ENCODE measurements at regions not wholly inside any gene's neighbourhood (a gene's known extent, or its start where the extent isn't known, plus 50 kb on each side); places are given as distances from the start of the nearest gene placed in this dataset.

DNA sequence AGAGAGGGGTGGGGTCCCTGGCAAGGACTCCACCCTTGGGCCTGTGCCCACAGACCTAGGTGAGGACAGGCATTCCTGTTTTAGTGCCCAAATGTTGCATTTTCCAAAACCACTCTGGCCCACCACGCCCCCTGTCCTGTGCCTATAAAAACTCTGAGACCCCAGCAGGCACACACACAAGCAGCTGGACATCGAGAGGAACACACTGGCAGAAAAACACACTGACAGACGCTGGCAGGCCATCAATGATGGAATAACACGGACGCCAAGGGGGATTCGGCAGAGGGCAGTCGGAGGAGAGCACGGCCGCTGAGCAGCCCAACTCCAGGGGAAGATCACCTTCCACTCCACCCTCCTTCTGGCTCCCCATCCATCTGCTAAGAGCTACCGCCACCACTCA, 386.9 kb upstream of the AUTS2 start:
- Histone ChIP-seq H3K27ac (ENCODE audit: low read depth in 1 of 2, low read length in 2 of 2) (no peak overlapping the region), H3K36me3 (ENCODE audit: control insufficient read depth in 4 of 4, insufficient read depth in 3 of 4, low read depth in 1 of 4, low read length in 3 of 4) (no peaks in the 10 kb centered on the region), H3K27me3 (ENCODE audit: control insufficient read depth in 4 of 4, insufficient read depth in 4 of 4, low read length in 3 of 4) (no peaks in the 10 kb centered on the region), H3K9me3 (ENCODE audit: control insufficient read depth in 4 of 4, low read length in 3 of 4) (no peaks in the 10 kb centered on the region), H3K4me3 (ENCODE audit: low read depth in 1 of 3, low read length in 3 of 3) (no peak overlapping the region), H3K4me1 (ENCODE audit: control insufficient read depth in 4 of 4, insufficient read depth in 4 of 4, low read length in 3 of 4) (no peaks in the 10 kb centered on the region), H3K9ac (ENCODE audit: low read depth in 1 of 2, low read length in 2 of 2) (no peak overlapping the region)
- TF ChIP-seq FOXA1 (IDR thresholded peaks at IDR 0.05) = no peak
- TF ChIP-seq TAF1 (conservative IDR thresholded peaks at IDR 0.05) = no peak
- TF ChIP-seq EGR1 (IDR thresholded peaks at IDR 0.05; ENCODE audit: low read depth in 2 of 2) = no peak
- TF ChIP-seq FOXA2 (IDR thresholded peaks at IDR 0.05) = no peak
- TF ChIP-seq RXRA (IDR thresholded peaks at IDR 0.05) = no peak
- no peak for TF ChIP-seq JUND (IDR thresholded peaks at IDR 0.05)
- TF ChIP-seq, protein P1, sequence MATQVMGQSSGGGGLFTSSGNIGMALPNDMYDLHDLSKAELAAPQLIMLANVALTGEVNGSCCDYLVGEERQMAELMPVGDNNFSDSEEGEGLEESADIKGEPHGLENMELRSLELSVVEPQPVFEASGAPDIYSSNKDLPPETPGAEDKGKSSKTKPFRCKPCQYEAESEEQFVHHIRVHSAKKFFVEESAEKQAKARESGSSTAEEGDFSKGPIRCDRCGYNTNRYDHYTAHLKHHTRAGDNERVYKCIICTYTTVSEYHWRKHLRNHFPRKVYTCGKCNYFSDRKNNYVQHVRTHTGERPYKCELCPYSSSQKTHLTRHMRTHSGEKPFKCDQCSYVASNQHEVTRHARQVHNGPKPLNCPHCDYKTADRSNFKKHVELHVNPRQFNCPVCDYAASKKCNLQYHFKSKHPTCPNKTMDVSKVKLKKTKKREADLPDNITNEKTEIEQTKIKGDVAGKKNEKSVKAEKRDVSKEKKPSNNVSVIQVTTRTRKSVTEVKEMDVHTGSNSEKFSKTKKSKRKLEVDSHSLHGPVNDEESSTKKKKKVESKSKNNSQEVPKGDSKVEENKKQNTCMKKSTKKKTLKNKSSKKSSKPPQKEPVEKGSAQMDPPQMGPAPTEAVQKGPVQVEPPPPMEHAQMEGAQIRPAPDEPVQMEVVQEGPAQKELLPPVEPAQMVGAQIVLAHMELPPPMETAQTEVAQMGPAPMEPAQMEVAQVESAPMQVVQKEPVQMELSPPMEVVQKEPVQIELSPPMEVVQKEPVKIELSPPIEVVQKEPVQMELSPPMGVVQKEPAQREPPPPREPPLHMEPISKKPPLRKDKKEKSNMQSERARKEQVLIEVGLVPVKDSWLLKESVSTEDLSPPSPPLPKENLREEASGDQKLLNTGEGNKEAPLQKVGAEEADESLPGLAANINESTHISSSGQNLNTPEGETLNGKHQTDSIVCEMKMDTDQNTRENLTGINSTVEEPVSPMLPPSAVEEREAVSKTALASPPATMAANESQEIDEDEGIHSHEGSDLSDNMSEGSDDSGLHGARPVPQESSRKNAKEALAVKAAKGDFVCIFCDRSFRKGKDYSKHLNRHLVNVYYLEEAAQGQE (IDR thresholded peaks at IDR 0.05) = no peak
- no peak for TF ChIP-seq NR2F2 (IDR thresholded peaks at IDR 0.05)
- TF ChIP-seq YY1 (IDR thresholded peaks at IDR 0.05) = no peak
- TF ChIP-seq GABPA (IDR thresholded peaks at IDR 0.05 in 1 of 2, conservative IDR thresholded peaks at IDR 0.05 in 1 of 2) = no peak
- TF ChIP-seq, protein P2, sequence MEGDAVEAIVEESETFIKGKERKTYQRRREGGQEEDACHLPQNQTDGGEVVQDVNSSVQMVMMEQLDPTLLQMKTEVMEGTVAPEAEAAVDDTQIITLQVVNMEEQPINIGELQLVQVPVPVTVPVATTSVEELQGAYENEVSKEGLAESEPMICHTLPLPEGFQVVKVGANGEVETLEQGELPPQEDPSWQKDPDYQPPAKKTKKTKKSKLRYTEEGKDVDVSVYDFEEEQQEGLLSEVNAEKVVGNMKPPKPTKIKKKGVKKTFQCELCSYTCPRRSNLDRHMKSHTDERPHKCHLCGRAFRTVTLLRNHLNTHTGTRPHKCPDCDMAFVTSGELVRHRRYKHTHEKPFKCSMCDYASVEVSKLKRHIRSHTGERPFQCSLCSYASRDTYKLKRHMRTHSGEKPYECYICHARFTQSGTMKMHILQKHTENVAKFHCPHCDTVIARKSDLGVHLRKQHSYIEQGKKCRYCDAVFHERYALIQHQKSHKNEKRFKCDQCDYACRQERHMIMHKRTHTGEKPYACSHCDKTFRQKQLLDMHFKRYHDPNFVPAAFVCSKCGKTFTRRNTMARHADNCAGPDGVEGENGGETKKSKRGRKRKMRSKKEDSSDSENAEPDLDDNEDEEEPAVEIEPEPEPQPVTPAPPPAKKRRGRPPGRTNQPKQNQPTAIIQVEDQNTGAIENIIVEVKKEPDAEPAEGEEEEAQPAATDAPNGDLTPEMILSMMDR (IDR thresholded peaks at IDR 0.05; ENCODE audit: low read depth, low read length, missing input control) = no peak
- TF ChIP-seq HNF4A (conservative IDR thresholded peaks at IDR 0.05) = no peak
- WGBS = 79% methylated on average over 10 of the region's 10 CpGs
- no peak for DNase-seq (ENCODE audit: low spot score)

DNA sequence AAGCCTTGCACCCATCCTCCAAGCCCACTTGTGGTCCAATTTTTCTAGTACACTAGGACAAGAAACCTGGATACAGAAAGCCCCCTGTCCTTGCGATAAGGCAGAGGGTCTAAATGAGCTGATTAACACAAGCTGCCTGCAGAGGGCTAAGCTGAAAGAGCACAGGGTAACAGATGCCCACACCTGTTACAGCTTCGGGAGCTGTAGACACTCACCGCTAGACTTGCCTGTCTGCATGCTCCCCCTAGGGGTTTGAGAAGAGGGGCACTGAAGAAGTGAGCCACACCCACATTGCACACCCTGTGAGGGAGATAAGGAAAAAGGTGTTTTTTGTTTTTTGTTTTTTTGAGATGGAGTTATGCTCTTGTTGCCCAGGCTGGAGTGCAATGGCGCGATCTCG, 386.5 kb upstream of the AUTS2 start:
- WGBS = 68% methylated on average over 6 of the region's 6 CpGs
- TF ChIP-seq HNF4G (IDR thresholded peaks at IDR 0.05) (no peak), RAD21 (IDR thresholded peaks at IDR 0.05) (peak in 1 of 2 donors; percentile 27), JUND (IDR thresholded peaks at IDR 0.05) (no peak), FOXA1 (IDR thresholded peaks at IDR 0.05) (no peak)
- H3K27me3 ChIP-seq (ENCODE audit: control insufficient read depth in 4 of 4, insufficient read depth in 4 of 4, low read length in 3 of 4) = no peaks in the 10 kb centered on the region
- H3K4me3 ChIP-seq (ENCODE audit: low read depth in 1 of 3, low read length in 3 of 3) = no peak overlapping the region
- no peaks in the 10 kb centered on the region for H3K4me1 ChIP-seq (ENCODE audit: control insufficient read depth in 4 of 4, insufficient read depth in 4 of 4, low read length in 3 of 4)
- no peak for DNase-seq (ENCODE audit: low spot score)
- no peak overlapping the region for H3K27ac ChIP-seq (ENCODE audit: low read depth in 1 of 2, low read length in 2 of 2)
- H3K9ac ChIP-seq (ENCODE audit: low read depth in 1 of 2, low read length in 2 of 2) = no peak overlapping the region
- no peaks in the 10 kb centered on the region for H3K9me3 ChIP-seq (ENCODE audit: control insufficient read depth in 4 of 4, low read length in 3 of 4)
- no peaks in the 10 kb centered on the region for H3K36me3 ChIP-seq (ENCODE audit: control insufficient read depth in 4 of 4, insufficient read depth in 3 of 4, low read depth in 1 of 4, low read length in 3 of 4)

DNA sequence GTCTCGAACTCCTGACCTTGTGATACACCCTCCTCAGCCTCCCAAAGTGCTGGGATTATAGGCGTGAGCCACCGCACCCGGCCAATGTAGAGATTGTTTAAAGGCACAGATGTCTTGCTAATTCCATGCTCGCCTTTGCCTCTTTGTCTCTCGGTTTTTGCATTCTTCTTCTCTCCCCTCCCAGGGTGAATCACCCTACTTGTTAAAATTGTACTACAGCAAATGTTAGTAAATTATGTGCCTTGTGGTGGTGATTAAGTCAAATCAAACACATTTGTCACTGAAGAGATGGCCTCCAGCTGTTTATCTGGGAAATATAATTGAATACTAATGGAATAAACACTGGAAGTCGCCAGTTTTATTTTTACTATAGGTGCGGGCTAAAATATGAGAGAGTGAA, 384.4 kb upstream of the AUTS2 start:
- H3K27me3 ChIP-seq (ENCODE audit: control insufficient read depth in 4 of 4, insufficient read depth in 4 of 4, low read length in 3 of 4) = no peaks in the 10 kb centered on the region
- TF ChIP-seq, protein P3, sequence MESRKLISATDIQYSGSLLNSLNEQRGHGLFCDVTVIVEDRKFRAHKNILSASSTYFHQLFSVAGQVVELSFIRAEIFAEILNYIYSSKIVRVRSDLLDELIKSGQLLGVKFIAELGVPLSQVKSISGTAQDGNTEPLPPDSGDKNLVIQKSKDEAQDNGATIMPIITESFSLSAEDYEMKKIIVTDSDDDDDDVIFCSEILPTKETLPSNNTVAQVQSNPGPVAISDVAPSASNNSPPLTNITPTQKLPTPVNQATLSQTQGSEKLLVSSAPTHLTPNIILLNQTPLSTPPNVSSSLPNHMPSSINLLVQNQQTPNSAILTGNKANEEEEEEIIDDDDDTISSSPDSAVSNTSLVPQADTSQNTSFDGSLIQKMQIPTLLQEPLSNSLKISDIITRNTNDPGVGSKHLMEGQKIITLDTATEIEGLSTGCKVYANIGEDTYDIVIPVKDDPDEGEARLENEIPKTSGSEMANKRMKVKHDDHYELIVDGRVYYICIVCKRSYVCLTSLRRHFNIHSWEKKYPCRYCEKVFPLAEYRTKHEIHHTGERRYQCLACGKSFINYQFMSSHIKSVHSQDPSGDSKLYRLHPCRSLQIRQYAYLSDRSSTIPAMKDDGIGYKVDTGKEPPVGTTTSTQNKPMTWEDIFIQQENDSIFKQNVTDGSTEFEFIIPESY (IDR thresholded peaks at IDR 0.05) = no peak
- no peak for TF ChIP-seq YY1 (IDR thresholded peaks at IDR 0.05)
- TF ChIP-seq, protein P1 (IDR thresholded peaks at IDR 0.05) = no peak
- TF ChIP-seq GABPA (IDR thresholded peaks at IDR 0.05 in 1 of 2, conservative IDR thresholded peaks at IDR 0.05 in 1 of 2) = no peak
- no peak for TF ChIP-seq JUND (IDR thresholded peaks at IDR 0.05)

More for the DNA sequence above, 384.4 kb upstream of the AUTS2 start:
- Histone ChIP-seq H3K36me3 (ENCODE audit: control insufficient read depth in 4 of 4, insufficient read depth in 3 of 4, low read depth in 1 of 4, low read length in 3 of 4) (no peaks in the 10 kb centered on the region), H3K4me1 (ENCODE audit: control insufficient read depth in 4 of 4, insufficient read depth in 4 of 4, low read length in 3 of 4) (no peaks in the 10 kb centered on the region), H3K4me3 (ENCODE audit: low read depth in 1 of 3, low read length in 3 of 3) (no peak overlapping the region), H3K27ac (ENCODE audit: low read depth in 1 of 2, low read length in 2 of 2) (no peak overlapping the region), H3K9ac (ENCODE audit: low read depth in 1 of 2, low read length in 2 of 2) (no peak overlapping the region), H3K9me3 (ENCODE audit: control insufficient read depth in 4 of 4, low read length in 3 of 4) (no peaks in the 10 kb centered on the region)
- 82% methylated on average over 8 of the region's 8 CpGs for WGBS
- no peak for DNase-seq (ENCODE audit: low spot score)
